GM12878 (cell line): ENCODE measurements at regions not wholly inside any gene's neighbourhood (a gene's known extent, or its start where the extent isn't known, plus 50 kb on each side); places are given as distances from the start of the nearest gene placed in this dataset.

Experiments
- ATAC-seq: fragments of 200-7000 bp; cut with Tn5 transposase; 3 replicates; pipeline ENCODE4 v1.9.1; 2020; ENCODE audit warnings: mild to moderate bottlenecking, moderate library complexity
- BruUV-seq: library from RNA; stranded (reverse); fragments of 400-500 nt; replicated peaks from 2 replicates; lab custom pipeline; 2021; lab: Mats Ljungman, UMichigan
- CTCF ChIA-PET: fragments of 300-600 bp; sonication (Branson Sonifier 250); formaldehyde crosslinking; extraction: SDS; loops from one replicate; lab custom pipeline; 2021; ENCODE audit warnings: inconsistent platforms; lab: Yijun Ruan, JAX
- POLR2A ChIA-PET: fragments of 350-600 bp; formaldehyde crosslinking; extraction: SDS; loops from one replicate; lab custom pipeline; 2021; ENCODE audit warnings: inconsistent platforms; lab: Charles Lee
- RAD21 ChIA-PET: fragments of 300-600 bp; sonication (Branson Sonifier 250); formaldehyde crosslinking; loops from one replicate; lab custom pipeline; 2023; ENCODE audit warnings: antibody characterized with exemption; ENCODE audit not compliant: unreplicated experiment; lab: Charles Lee
- SMC1A ChIA-PET: fragments of 300-600 bp; sonication (Branson Sonifier 250); formaldehyde crosslinking; loops from one replicate; lab custom pipeline; 2023; ENCODE audit not compliant: unreplicated experiment, uncharacterized antibody; lab: Charles Lee
- DNase-seq: peaks from one replicate; pipeline ENCODE4 v3.0.0-alpha.2; 2011; ENCODE audit warnings: low read depth, low spot score
- FAIRE-seq: peaks from 3 replicates; lab custom pipeline; 2011; peaks lifted over from hg19 to GRCh38; lab: Jason Lieb, UNC
- H2AFZ ChIP-seq: 2 replicates; pipeline ENCODE4 v1.6.0; 2011; ENCODE audit warnings: low read depth, low read length, control low read depth; ENCODE audit not compliant: control insufficient read depth
- H3K27ac ChIP-seq: 2 replicates; pipeline ENCODE4 v1.5.1; 2011; ENCODE audit warnings: control low read depth; ENCODE audit not compliant: control insufficient read depth, insufficient read depth
- H3K27me3 ChIP-seq, 2 experiments: replicated peaks in 1 of 2; 2 replicates each; pipeline versions ENCODE4 v1.6.0 to v1.6.1; 2011; ENCODE audit warnings: low read length in 1 of 2; ENCODE audit not compliant: control insufficient read depth in 2 of 2, insufficient read depth in 2 of 2
- H3K36me3 ChIP-seq, 2 experiments: 2 replicates each; pipeline ENCODE4 v1.5.1; 2011; ENCODE audit warnings: low read length in 1 of 2; ENCODE audit not compliant: control insufficient read depth in 2 of 2, insufficient read depth in 2 of 2
- H3K4me1 ChIP-seq: 2 replicates; pipeline ENCODE4 v1.6.1; 2011; ENCODE audit warnings: mild to moderate bottlenecking, low read length, moderate library complexity, mixed read lengths; ENCODE audit not compliant: control insufficient read depth, insufficient read depth
- H3K4me2 ChIP-seq: 2 replicates; pipeline ENCODE4 v1.6.0; 2011; ENCODE audit warnings: control low read depth; ENCODE audit not compliant: control insufficient read depth, insufficient read depth
- H3K4me3 ChIP-seq: fragments of 200-600 bp; sonication (generic); 2 replicates; pipeline ENCODE4 v1.5.1; 2016
- H3K79me2 ChIP-seq: 2 replicates; pipeline ENCODE4 v1.6.0; 2011; ENCODE audit warnings: low read length; ENCODE audit not compliant: control insufficient read depth, insufficient read depth
- H3K9ac ChIP-seq: 2 replicates; pipeline ENCODE4 v1.8.0; 2011; ENCODE audit warnings: low read length, control low read depth, mixed read lengths; ENCODE audit not compliant: control insufficient read depth, insufficient read depth
- H3K9me3 ChIP-seq: replicated peaks from 3 replicates; pipeline ENCODE4 v1.5.1; 2011; ENCODE audit warnings: mild to moderate bottlenecking, low read length; ENCODE audit not compliant: control insufficient read depth, insufficient read depth
- H4K20me1 ChIP-seq: 2 replicates; pipeline ENCODE4 v1.6.0; 2011; ENCODE audit not compliant: control insufficient read depth, insufficient read depth
- EGR1 ChIP-seq, 2 experiments: IDR thresholded peaks; 1 replicate in 1 of 2; 2 replicates in 1 of 2; pipeline ENCODE4 v1.6.1; 2011 to 2012; ENCODE audit warnings: low read depth in 2 of 2, low read length in 2 of 2, borderline replicate concordance in 1 of 2, mild to moderate bottlenecking in 1 of 2, moderate library complexity in 1 of 2
- FOS ChIP-seq: IDR thresholded peaks from 3 replicates; pipeline ENCODE4 v1.6.1; 2011; ENCODE audit warnings: borderline replicate concordance; ENCODE audit not compliant: insufficient read length; ENCODE audit errors: extremely low read depth
- MTA3 ChIP-seq: IDR thresholded peaks from 2 replicates; pipeline ENCODE4 v1.6.1; 2012; ENCODE audit warnings: low read length, inconsistent platforms, borderline replicate concordance
- NFYA ChIP-seq: IDR thresholded peaks from 2 replicates; pipeline ENCODE4 v1.6.1; 2011; ENCODE audit warnings: low read depth, mild to moderate bottlenecking, low read length, improper control_type of control experiment, borderline replicate concordance
- NR2C1 ChIP-seq: fragments of 450-650 bp; IDR thresholded peaks from 2 replicates; pipeline ENCODE4 v1.6.1; 2017; ENCODE audit warnings: antibody characterized with exemption, mild to moderate bottlenecking, moderate library complexity
- NR2F1 ChIP-seq: fragments of 450-650 bp; conservative IDR thresholded peaks from 2 replicates; pipeline ENCODE4 v1.6.1; 2017; ENCODE audit warnings: mild to moderate bottlenecking
- PML ChIP-seq: IDR thresholded peaks from 2 replicates; pipeline ENCODE4 v1.6.1; 2012; ENCODE audit warnings: low read length, inconsistent platforms
- POLR2AphosphoS5 ChIP-seq: IDR thresholded peaks from 2 replicates; pipeline ENCODE4 v1.6.1; 2011; ENCODE audit warnings: mild to moderate bottlenecking, low read length, inconsistent platforms
- RAD51 ChIP-seq: fragments of 450-650 bp; IDR thresholded peaks from 2 replicates; pipeline ENCODE4 v1.6.1; 2016; ENCODE audit warnings: moderate library complexity, mild to moderate bottlenecking, inconsistent platforms
- RFX5 ChIP-seq: IDR thresholded peaks from 2 replicates; pipeline ENCODE4 v1.6.1; 2011; ENCODE audit warnings: low read depth, low read length, improper control_type of control experiment
- STAT3 ChIP-seq: IDR thresholded peaks from 2 replicates; pipeline ENCODE4 v1.6.1; 2011; ENCODE audit warnings: low read depth, low read length, improper control_type of control experiment
- TAF1 ChIP-seq: IDR thresholded peaks from 2 replicates; pipeline ENCODE4 v1.6.1; 2011; ENCODE audit warnings: mild to moderate bottlenecking, low read depth, low read length, borderline replicate concordance
- TCF3 ChIP-seq: IDR thresholded peaks from 2 replicates; pipeline ENCODE4 v1.6.1; 2012; ENCODE audit warnings: low read depth, mild to moderate bottlenecking, low read length, borderline replicate concordance; ENCODE audit not compliant: insufficient read depth
- in situ Hi-C: fragments of 300-500 bp; cut with MboI; formaldehyde crosslinking; loops from 9 replicates; pipeline ENCODE4 v1.14.3; 2018; ENCODE audit warnings: mixed read lengths
- intact Hi-C: fragments of 100-400 bp; cut with micrococcal nuclease; formaldehyde crosslinking; loops from one replicate; pipeline ENCODE4 v1.14.2; 2022; ENCODE audit not compliant: unreplicated experiment
- TF ChIP-seq, protein P1 (sequence below): IDR thresholded peaks from 2 replicates; pipeline ENCODE4 v1.6.1; 2011; ENCODE audit warnings: borderline replicate concordance, low read depth, mild to moderate bottlenecking, moderate library complexity, mixed read lengths, low read length; ENCODE audit not compliant: insufficient read depth; ENCODE audit errors: extremely low read length
- TF ChIP-seq, protein P2 (sequence below): IDR thresholded peaks from 2 replicates; pipeline ENCODE4 v1.6.1; 2012; ENCODE audit warnings: low read length, inconsistent platforms
- TF ChIP-seq, protein P3 (sequence below): fragments of 150-350 bp; IDR thresholded peaks from 2 replicates; pipeline ENCODE4 v1.6.1; 2014; ENCODE audit warnings: mild to moderate bottlenecking, low read depth, low read length

DNA sequence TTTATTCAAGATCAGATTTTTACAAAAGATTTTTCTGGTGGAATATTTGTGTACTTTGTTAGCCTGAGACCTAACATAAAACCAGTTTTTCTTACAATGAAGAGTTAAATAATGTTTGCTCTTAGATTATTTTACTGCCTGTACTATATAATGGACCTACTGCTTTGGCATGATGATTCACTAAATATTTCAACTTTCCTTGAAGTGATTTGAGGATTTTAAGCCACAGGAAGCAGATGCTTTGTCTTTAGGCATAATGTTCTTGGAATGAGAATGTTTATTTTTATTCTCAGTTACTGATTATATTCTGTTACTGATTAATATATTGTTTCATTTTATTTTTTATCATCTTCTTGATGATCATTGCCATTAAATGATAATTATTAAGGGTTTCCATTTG, 175.3 kb upstream of the LRP1B start:
- ATAC-seq = no peak
- H3K27ac ChIP-seq = no peak overlapping the region
- in situ Hi-C loops = no loop called here
- intact Hi-C loops = no loop called here
- CTCF ChIA-PET = no interaction called here
- H3K9ac ChIP-seq = no peak overlapping the region
- POLR2A ChIA-PET = no interaction called here
- H3K36me3 ChIP-seq = no peaks in the 10 kb centered on the region
- H2AFZ ChIP-seq = no peak overlapping the region
- no peak for DNase-seq
- no peaks in the 10 kb centered on the region for H3K27me3 ChIP-seq
- SMC1A ChIA-PET = no interaction called here
- RAD21 ChIA-PET = no interaction called here
- H4K20me1 ChIP-seq = no peaks in the 10 kb centered on the region
- BruUV-seq = no TSS peak
- no peaks in the 10 kb centered on the region for H3K79me2 ChIP-seq
- H3K9me3 ChIP-seq = no peaks in the 10 kb centered on the region
- no peak overlapping the region for H3K4me2 ChIP-seq
- FAIRE-seq = no peak
- H3K4me1 ChIP-seq = no peaks in the 10 kb centered on the region
- no peak overlapping the region for H3K4me3 ChIP-seq
- TF ChIP-seq NR2C1 (no peak), RAD51 (no peak), EGR1 (IDR thresholded peaks at IDR 0.05; ENCODE audit: borderline replicate concordance in 1 of 2, low read depth in 2 of 2, low read length in 2 of 2) (no peak), STAT3 (no peak), NFYA (no peak), POLR2AphosphoS5 (no peak), TAF1 (no peak), PML (no peak), MTA3 (no peak), TCF3 (no peak), NR2F1 (no peak), RFX5 (no peak), FOS (no peak)
- TF ChIP-seq, protein P1, sequence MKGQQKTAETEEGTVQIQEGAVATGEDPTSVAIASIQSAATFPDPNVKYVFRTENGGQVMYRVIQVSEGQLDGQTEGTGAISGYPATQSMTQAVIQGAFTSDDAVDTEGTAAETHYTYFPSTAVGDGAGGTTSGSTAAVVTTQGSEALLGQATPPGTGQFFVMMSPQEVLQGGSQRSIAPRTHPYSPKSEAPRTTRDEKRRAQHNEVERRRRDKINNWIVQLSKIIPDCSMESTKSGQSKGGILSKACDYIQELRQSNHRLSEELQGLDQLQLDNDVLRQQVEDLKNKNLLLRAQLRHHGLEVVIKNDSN = no peak
- TF ChIP-seq, protein P2, sequence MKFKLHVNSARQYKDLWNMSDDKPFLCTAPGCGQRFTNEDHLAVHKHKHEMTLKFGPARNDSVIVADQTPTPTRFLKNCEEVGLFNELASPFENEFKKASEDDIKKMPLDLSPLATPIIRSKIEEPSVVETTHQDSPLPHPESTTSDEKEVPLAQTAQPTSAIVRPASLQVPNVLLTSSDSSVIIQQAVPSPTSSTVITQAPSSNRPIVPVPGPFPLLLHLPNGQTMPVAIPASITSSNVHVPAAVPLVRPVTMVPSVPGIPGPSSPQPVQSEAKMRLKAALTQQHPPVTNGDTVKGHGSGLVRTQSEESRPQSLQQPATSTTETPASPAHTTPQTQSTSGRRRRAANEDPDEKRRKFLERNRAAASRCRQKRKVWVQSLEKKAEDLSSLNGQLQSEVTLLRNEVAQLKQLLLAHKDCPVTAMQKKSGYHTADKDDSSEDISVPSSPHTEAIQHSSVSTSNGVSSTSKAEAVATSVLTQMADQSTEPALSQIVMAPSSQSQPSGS = no peak
- TF ChIP-seq, protein P3, sequence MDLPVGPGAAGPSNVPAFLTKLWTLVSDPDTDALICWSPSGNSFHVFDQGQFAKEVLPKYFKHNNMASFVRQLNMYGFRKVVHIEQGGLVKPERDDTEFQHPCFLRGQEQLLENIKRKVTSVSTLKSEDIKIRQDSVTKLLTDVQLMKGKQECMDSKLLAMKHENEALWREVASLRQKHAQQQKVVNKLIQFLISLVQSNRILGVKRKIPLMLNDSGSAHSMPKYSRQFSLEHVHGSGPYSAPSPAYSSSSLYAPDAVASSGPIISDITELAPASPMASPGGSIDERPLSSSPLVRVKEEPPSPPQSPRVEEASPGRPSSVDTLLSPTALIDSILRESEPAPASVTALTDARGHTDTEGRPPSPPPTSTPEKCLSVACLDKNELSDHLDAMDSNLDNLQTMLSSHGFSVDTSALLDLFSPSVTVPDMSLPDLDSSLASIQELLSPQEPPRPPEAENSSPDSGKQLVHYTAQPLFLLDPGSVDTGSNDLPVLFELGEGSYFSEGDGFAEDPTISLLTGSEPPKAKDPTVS = no peak
